ENCODE measurements at regions not wholly inside any gene's neighbourhood (a gene's known extent, or its start where the extent isn't known, plus 50 kb on each side); places are given as distances from the start of the nearest gene placed in this dataset.

GRCh38 chr2:19811186-19811585 lies 90.6 kb downstream of the TTC32 start:
- DNase-seq (ENCODE audit: low spot score), result no peak
- intact Hi-C loops (cut with DNase I), result no loop called here

- DNase-seq (ENCODE audit: low spot score), result no peak
Observed at GRCh38 chr2:19810637-19811036, 91.1 kb downstream of the TTC32 start.

GRCh38 chr2:19810148-19810547 lies 91.6 kb downstream of the TTC32 start:
- DNase-seq (ENCODE audit: low spot score), result no peak
- intact Hi-C loops (cut with DNase I), result no loop called here

More at GRCh38 chr2:19810637-19811036, 91.1 kb downstream of the TTC32 start:
- intact Hi-C loops (cut with DNase I), result no loop called here

DNA sequence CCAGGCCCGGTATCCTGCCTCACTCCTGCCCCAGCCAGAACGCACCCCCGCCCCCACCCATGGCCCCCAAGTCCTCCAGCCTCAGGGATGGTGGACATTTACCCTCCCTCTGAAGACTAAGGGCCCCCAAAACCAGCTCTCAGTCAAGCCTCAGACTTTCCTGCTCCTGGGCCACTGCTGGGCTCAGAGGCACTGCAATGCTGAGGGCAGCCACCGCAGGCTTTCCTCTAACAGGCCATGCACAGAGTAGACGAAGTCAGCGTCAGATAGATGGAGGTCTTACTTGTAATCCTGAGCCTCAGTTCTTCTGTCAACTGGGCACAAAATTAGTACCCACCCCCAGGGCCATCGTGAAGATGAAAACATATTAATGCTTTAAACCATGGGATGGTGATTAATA lies 92.6 kb downstream of the TTC32 start:
- no peak for DNase-seq (ENCODE audit: low spot score)
- intact Hi-C loops (cut with DNase I), result no loop called here

DNA sequence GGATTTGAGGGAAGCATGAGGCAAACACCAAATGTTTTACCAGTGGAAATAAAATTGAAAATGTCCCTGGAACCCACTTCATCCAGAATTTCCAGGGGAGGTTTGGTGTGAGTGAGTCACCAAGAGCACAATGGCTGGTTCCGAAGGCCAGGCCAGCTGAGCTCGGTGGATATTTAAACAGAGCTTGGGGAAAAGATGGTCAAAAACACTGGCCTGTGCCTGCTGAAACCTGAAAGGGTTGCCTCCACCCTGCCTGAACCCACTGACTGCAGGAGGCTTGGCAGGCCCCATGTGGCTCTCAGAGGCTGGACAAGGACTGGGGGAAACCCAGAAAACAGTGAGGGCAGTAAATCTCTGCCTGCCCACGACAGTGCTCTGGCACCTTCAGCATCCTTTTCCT lies 93.9 kb downstream of the TTC32 start:
- no peak for DNase-seq (ENCODE audit: low spot score)
- intact Hi-C loops (cut with DNase I), result no loop called here

DNA sequence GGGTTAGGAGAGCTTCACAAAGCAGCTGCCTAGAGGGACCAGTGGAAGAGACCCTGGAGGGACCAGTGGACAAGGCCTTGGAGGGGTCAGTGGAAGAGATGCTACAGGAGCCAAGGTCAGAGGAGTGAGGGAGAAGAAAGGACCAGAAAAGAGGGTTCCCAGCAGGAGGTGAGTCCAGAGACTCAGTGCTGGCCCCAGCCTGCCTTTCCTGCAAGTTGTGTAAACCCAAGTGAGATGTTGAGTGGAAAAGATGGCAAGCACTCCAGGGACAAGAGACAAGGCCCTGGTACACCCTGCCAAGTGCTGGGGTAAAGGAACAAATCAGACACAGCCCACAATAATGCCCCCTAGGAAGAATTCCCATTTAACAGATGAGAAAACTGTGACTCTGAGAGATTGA lies 94.4 kb downstream of the TTC32 start:
- no peak for DNase-seq (ENCODE audit: low spot score)
- intact Hi-C loops (cut with DNase I), result no loop called here

DNA sequence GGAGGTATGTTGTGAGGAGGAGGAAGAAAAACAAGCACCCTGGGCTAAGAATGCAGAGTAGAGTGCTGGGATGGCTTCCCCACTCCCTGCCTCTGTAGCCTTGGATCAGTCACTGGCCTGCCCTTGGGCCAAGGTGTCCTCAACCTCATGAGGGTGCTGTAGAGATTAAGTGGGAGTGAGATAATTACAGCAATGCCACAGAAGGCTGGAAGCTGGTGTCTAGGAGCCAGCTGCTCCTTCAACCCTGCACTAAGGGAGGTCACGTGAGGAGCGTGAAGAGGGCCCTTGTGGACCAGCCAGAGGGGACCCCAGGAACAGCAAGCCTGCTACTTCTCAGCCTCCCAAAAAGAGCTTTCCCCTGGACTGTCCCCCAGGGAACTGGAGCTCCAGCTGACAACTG lies 95.2 kb downstream of the TTC32 start:
- intact Hi-C loops (cut with DNase I), result no loop called here
- no peak for DNase-seq (ENCODE audit: low spot score)

- intact Hi-C loops (cut with DNase I), result no loop called here
- no peak for DNase-seq (ENCODE audit: low spot score)
Observed at GRCh38 chr2:19806131-19806530, 95.7 kb downstream of the TTC32 start.

DNA sequence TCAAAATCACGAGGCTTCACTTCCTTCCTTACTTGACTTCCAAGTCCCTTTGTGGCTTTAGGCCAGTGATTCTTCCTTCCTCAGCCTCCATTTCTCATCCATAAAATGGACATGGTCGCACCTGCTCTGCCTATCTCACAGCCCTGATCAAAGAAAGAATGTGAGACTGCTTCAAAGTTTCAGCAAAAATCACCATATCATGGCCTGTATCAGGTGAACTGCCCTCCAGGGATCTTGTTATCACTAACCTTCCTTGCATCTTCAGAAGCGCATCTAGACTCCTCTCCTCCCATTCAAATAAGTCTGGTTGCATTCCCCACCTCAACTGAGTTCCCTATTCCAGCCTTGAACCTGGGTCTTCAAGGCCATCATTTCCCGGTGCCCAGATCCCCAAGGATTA lies 96.5 kb downstream of the TTC32 start:
- intact Hi-C loops (cut with DNase I), result no loop called here
- DNase-seq (ENCODE audit: low spot score), result no peak

DNA sequence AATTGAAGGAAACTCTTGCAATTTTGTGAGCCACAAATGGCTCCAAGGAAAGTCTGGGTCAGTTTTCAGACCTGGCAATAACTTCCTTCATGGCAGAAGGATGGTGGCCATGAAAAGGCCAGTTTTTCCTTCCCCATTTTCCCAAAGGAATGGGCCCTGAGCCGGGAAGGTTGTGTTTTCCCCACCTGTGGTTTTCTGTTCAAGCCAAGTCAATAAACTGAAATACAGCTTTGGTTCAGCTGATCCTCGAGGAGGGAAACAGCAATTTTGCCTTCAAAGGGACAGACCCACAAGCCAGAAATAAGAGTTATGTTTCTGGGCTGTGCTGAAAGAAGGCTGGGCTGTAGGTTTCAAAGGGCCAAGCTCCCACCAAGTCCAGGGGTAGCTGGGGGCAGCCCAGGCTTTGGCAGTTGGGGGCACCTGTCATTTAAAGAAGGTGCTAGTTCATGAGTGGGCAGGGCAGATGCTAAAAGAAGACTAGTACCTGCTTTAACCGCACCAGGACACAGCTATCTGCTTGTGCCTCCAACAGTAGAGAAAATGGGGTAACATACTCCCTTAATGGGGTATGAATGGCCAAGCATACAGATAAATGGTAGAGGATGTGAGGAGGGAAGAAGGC lies 97.0 kb downstream of the TTC32 start:
- no peak for DNase-seq (ENCODE audit: low spot score)
- intact Hi-C loops (cut with DNase I), result no loop called here

DNA sequence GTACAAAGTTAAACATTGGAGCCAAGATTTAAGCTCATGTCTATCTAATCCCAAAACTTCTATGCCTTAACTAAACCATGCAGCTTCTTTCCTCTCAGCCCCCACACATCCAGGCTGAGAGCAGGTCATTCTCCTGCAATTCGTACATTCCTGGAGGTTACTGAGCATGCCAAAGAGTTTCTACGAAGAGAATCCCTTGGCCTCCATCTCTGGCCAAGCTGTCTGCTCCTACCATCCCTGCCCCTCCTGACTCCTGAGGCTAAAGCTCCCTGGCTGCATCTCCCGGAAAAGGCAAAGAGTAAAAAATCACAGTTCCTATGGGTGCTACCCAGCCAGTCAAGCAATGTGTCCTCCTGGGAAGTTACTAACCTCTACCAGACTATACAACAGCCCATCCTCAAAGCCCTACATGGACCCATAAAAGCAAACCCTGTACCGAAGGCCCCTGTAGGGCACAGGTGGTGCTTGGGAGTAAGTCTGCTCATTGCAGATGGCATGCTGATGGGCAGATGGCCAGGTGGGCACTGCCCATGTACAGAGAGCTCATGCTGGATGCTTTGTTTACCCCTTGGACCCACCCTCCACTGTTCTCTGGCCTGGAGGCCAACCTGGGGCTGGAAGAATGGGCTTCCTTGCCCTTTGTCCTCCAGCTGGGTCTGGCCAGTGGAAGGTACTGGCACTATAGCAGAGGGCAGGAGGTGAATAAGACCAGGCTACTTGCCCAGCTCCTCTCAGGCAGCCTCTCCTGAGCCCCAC lies 99.5 kb downstream of the TTC32 start:
- no peak for DNase-seq (ENCODE audit: low spot score)
- intact Hi-C loops (cut with DNase I), result no loop called here

DNA sequence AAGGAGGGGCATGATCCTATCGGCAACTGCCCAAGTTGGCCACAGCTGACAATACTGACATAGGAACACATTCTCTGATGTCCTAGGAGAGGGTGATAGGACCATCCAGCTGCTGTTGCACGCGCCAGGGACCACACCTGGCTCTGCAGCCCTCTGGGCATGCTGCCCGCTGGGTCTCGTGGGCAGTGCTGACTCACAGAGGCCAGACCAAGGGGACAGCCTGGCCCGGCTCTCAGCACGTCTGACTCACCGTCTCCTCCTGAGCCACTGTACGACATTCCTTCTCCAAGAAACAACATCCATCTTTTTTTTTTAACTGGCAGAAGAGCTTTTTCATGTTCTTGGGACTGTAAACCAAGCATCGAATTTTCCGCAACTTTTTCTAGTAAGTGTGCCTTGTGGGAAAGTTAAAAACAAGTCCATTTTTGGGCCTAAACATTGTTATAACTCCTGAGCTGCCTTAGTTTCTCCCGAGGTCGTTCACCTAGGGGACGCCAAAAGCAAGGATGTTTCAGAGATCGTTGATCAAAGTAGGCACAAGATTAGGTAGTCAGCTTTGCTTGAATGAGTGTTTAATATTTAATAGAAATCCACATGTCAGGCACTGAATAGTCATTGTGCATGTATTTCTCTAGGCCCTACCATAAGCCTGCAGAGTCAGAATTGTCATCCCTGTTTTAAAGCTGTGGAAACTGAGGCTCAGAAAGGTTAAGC lies 100.3 kb downstream of the TTC32 start:
- peak; percentile 92 for DNase-seq (ENCODE audit: low spot score)
- intact Hi-C loops (cut with DNase I), result no loop called here

DNA sequence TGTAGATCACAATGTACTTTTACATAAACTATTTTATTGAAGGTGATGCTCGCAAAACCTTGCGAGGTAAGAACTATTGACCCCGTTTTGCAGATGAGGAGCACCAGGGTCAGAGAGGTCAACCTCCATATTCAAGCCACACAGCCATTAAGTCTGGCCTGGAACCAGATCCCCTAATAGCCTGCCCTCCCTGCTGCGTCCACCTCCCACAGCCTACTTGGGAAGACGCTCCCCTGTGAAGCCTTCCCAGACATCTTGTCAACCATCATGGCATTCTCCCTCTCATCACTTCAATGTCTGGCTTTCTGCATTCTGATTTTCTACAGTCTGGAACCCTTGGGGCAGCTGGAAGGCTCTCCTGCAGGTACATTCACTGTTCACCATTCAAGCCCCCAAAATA lies 101.0 kb downstream of the TTC32 start:
- no peak for DNase-seq (ENCODE audit: low spot score)
- intact Hi-C loops (cut with DNase I), result no loop called here

DNA sequence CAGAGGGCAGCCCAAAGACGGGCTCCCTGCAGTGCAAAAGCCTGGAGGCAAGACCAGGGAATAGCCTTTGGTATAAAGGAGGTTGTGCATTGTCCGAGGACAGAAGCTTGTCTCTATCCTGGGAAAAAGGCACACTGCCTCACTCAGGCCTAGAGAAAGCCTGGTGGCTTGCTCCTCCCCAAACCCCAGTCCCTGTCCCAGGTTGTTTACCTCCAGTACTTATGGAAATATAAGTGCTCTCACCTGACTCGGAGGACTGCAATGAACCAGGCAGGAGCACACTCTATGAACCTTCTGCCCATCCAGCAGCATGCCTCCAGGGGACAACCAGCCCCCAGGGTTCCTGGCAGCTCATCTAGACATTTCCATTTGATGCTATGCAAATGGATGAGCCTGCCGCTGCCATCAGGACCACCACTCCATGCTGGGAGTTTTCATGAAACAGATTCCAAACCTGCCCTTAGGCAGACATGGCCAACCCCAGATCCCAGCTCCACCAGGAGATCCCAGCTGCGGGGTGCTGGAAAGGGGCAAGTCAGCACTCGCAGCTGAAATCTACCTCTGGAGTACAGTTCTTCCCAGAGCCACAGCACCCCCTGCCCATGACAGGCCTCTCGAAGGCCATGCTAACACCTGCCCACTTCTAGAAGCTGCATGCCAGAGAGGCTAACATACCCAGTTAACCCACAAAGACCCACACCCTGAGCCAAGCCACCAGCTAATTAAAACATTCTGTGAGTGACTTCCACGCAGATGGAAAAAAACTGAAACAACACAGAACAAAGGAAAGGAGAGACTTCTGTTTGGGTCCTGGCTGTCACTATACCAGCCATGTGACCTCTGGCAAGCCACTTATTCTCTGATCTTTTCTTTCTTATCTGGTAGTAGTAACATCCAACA lies 101.7 kb downstream of the TTC32 start:
- intact Hi-C loops (cut with DNase I), result no loop called here
- DNase-seq (ENCODE audit: low spot score), result no peak

DNA sequence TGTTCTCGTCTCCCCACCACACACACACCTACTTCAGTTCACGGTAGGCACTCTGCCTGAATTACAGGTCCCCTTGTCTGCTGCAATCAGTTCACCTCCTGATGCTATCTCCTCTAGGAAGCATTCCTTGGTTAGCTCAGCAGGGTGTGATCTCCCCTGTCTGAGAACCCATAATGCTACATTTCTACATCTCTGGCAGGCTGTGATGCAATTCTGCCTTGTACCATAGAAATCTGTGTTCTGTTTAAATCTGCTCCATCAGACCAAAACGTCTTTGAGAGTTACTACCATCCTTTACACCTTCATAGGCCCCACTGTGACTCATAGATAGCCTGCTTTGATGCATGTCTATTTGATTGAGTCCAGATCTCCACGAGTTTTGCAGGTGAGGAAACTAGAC lies 103.9 kb downstream of the TTC32 start:
- intact Hi-C loops (cut with DNase I), result no loop called here
- DNase-seq (ENCODE audit: low spot score), result no peak

GRCh38 chr2:19797243-19797810 lies 104.5 kb downstream of the TTC32 start:
- intact Hi-C loops (cut with DNase I), result no loop called here
- no peak for DNase-seq (ENCODE audit: low spot score)

GRCh38 chr2:19796035-19796695 lies 105.6 kb downstream of the TTC32 start:
- DNase-seq (ENCODE audit: low spot score), result no peak

DNA sequence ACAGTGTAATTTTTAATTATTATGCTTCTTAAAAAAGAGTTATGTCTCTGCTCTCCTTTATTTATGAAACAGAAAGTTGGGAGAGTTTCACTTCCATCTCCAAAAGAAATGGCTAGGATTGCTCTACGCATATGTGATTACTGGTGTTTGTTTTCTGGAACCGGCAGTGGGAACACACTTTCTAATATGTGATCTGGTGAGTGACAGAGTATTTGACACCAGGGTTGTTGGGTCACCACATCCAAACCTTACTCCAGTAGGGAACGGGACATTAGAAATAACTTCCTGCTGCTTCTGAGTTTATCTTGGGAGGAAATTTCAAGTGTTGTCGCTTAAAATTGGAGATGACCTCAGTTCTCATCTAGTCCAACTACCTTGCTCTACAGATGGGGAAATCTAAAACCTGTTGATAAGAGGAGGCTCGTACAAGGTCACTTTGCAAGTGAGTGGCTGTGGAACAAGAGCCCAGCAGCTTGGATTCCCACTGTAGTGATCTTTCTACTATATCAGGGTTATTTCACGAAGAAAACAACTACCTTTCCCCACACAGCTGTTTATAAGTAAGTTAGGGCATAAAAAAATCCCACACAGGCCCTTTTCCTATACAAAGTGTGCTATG lies 108.5 kb downstream of the TTC32 start:
- no peak for DNase-seq (ENCODE audit: low spot score)
- intact Hi-C loops (cut with DNase I), result no loop called here

More at GRCh38 chr2:19796035-19796695, 105.6 kb downstream of the TTC32 start:
- intact Hi-C loops (cut with DNase I), result no loop called here

DNA sequence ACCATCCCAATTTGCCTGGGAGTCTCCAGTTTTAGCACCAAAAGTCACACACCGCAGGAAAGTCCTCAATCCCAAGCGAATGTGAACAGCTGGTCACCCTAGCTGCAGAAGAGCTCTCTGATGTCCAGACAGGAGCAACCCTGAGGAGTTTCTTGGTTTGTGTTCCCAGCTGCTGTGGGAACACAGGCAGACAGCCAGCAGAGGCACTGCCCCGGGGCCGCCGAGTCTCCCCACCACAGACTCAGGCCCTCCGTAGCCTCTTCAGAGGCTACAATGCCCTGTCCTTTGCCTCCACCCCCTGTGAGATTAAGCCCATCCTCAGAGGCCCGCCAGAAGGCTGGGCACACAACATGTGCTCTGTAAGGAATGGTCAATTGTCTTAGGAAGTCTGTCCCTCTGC lies 111.5 kb downstream of the TTC32 start:
- no peak for DNase-seq (ENCODE audit: low spot score)
- intact Hi-C loops (cut with DNase I), result no loop called here
